Omental fat pad (tissue), 3 donors: ENCODE measurements at regions not wholly inside any gene's neighbourhood (a gene's known extent, or its start where the extent isn't known, plus 50 kb on each side); places are given as distances from the start of the nearest gene placed in this dataset.

Experiments
- ATAC-seq: fragments of 150-250 bp; one replicate; pipeline ENCODE4 v1.9.1; 2016; ENCODE audit warnings: mild to moderate bottlenecking, moderate library complexity; ENCODE audit not compliant: low FRiP score
- DNase-seq: peaks from one replicate; pipeline ENCODE4 v3.0.0-alpha.2; 2019; ENCODE audit warnings: low spot score
- CTCF ChIP-seq, 3 donors: fragments of 450-650 bp; IDR thresholded peaks; one replicate each; pipeline ENCODE4 v1.5.1; 2016 to 2017; ENCODE audit warnings: antibody characterized with exemption in 3 of 3, mild to moderate bottlenecking in 3 of 3, moderate library complexity in 2 of 3

- DNase-seq (no peak), ATAC-seq (no peak)
- TF ChIP-seq CTCF (IDR thresholded peaks at IDR 0.05) = no peak
Observed at GRCh38 chr5:3740546-3741373, 145.1 kb downstream of the IRX1 start.

- DNase-seq = no peak
- no peak for TF ChIP-seq CTCF (IDR thresholded peaks at IDR 0.05)
- ATAC-seq = no peak
Observed at GRCh38 chr5:3741374-3741770, 145.7 kb downstream of the IRX1 start.

- TF ChIP-seq CTCF (IDR thresholded peaks at IDR 0.05) = no peak
- ATAC-seq = no peak
- no peak for DNase-seq
Observed at GRCh38 chr5:3742750-3743149, 147.1 kb downstream of the IRX1 start.

GRCh38 chr5:3751846-3752245 lies 156.2 kb downstream of the IRX1 start:
- ATAC-seq (no peak), DNase-seq (no peak)
- TF ChIP-seq CTCF (IDR thresholded peaks at IDR 0.05) = no peak

GRCh38 chr5:3778000-3778550 lies 182.4 kb downstream of the IRX1 start:
- TF ChIP-seq CTCF (IDR thresholded peaks at IDR 0.05) = no peak
- ATAC-seq = no peak
- DNase-seq = no peak

GRCh38 chr5:3778945-3779344 lies 183.3 kb downstream of the IRX1 start:
- DNase-seq (no peak), ATAC-seq (no peak)
- TF ChIP-seq CTCF (IDR thresholded peaks at IDR 0.05) = no peak

GRCh38 chr5:3780278-3780677 lies 184.6 kb downstream of the IRX1 start:
- no peak for TF ChIP-seq CTCF (IDR thresholded peaks at IDR 0.05)
- no peak for DNase-seq
- ATAC-seq = no peak
